Gastroesophageal sphincter (tissue), 4 donors: ENCODE measurements at regions not wholly inside any gene's neighbourhood (a gene's known extent, or its start where the extent isn't known, plus 50 kb on each side); places are given as distances from the start of the nearest gene placed in this dataset.

Source experiments
- ATAC-seq: fragments of 150-250 bp; one replicate; pipeline ENCODE4 v1.9.1; 2016; ENCODE audit warnings: mild to moderate bottlenecking, moderate library complexity
- H3K27ac ChIP-seq, 4 donors: fragments of 200-600 bp; sonication (generic) in 3 of 4; 1 replicate in 3 of 4; 2 replicates in 1 of 4; pipeline ENCODE4 v1.5.1; 2016 to 2019
- H3K27me3 ChIP-seq: fragments of 200-600 bp; sonication (generic); one replicate; pipeline ENCODE4 v1.5.1; 2019
- H3K36me3 ChIP-seq, 2 donors: fragments of 200-600 bp; sonication (generic); one replicate each; pipeline ENCODE4 v1.5.1; 2019; ENCODE audit warnings: control low read depth in 1 of 2
- H3K4me1 ChIP-seq, 3 donors: fragments of 200-600 bp; sonication (generic); 1 replicate in 2 of 3; 2 replicates in 1 of 3; pipeline ENCODE4 v1.5.1; 2016 to 2019; ENCODE audit warnings: control low read depth in 2 of 3
- H3K4me3 ChIP-seq, 2 donors: fragments of 200-600 bp; sonication (generic); one replicate each; pipeline ENCODE4 v1.5.1; 2019; ENCODE audit warnings: mild to moderate bottlenecking in 1 of 2, moderate library complexity in 1 of 2
- H3K9me3 ChIP-seq, 3 donors: fragments of 200-600 bp; sonication (generic); one replicate each; pipeline ENCODE4 v1.5.1; 2017 to 2019; ENCODE audit warnings: control low read depth in 2 of 3
- CTCF ChIP-seq, 4 experiments: fragments of 200-600 bp in 2 of 4; fragments of 450-650 bp in 2 of 4; sonication (generic) in 1 of 4; IDR thresholded peaks; one replicate each; pipeline ENCODE4 v1.5.1; 2017 to 2019; ENCODE audit warnings: antibody characterized with exemption in 4 of 4, mild to moderate bottlenecking in 2 of 4, moderate library complexity in 2 of 4
- EP300 ChIP-seq: sonication (generic); formaldehyde crosslinking; IDR thresholded peaks from one replicate; pipeline ENCODE4 v1.6.1; 2017; ENCODE audit warnings: antibody characterized with exemption, mild to moderate bottlenecking
- POLR2A ChIP-seq, 2 donors: fragments of 450-650 bp; IDR thresholded peaks; one replicate each; pipeline ENCODE4 v1.6.1; 2017; ENCODE audit warnings: antibody characterized with exemption in 2 of 2, mild to moderate bottlenecking in 2 of 2, moderate library complexity in 1 of 2
- POLR2AphosphoS5 ChIP-seq: sonication (generic); formaldehyde crosslinking; IDR thresholded peaks from one replicate; pipeline ENCODE4 v1.6.1; 2017; ENCODE audit warnings: antibody characterized with exemption
- WGBS, 2 donors: methylation state at CpG; one replicate each; pipeline ENCODE4 v1.1.5; 2018; ENCODE audit warnings: low coverage in 1 of 2; 5-methylcytosine and 5-hydroxymethylcytosine counted together

GRCh38 chr2:6535572-6535971, 330.1 kb downstream of the CMPK2 start:
- Histone ChIP-seq H3K4me3 (no peak overlapping the region), H3K27me3 (peaks cover 16% of the 10 kb centered on the region), H3K27ac (no peak overlapping the region), H3K4me1 (no peaks in the 10 kb centered on the region), H3K36me3 (no peaks in the 10 kb centered on the region), H3K9me3 (no peaks in the 10 kb centered on the region)
- WGBS, 2 donors: 40 to 68% methylated on average over 3 to 6 of the region's 10 CpGs
- TF ChIP-seq EP300 (no peak), POLR2AphosphoS5 (no peak), POLR2A (IDR thresholded peaks at IDR 0.05) (no peak), CTCF (IDR thresholded peaks at IDR 0.05) (no peak)
- ATAC-seq: no peak

GRCh38 chr2:6538607-6539006, 327.1 kb downstream of the CMPK2 start:
- 72 to 80% methylated on average over 2 of the region's 2 CpGs for WGBS, 2 donors
- Histone ChIP-seq H3K27ac (no peak overlapping the region), H3K4me3 (no peak overlapping the region), H3K9me3 (no peaks in the 10 kb centered on the region), H3K36me3 (no peaks in the 10 kb centered on the region), H3K27me3 (peaks cover 16% of the 10 kb centered on the region), H3K4me1 (no peaks in the 10 kb centered on the region)
- TF ChIP-seq POLR2AphosphoS5: no peak
- TF ChIP-seq CTCF (IDR thresholded peaks at IDR 0.05): no peak
- TF ChIP-seq POLR2A (IDR thresholded peaks at IDR 0.05): no peak
- no peak for TF ChIP-seq EP300
- ATAC-seq: no peak

- Histone ChIP-seq H3K36me3 (no peaks in the 10 kb centered on the region), H3K27ac (no peak overlapping the region), H3K4me1 (no peaks in the 10 kb centered on the region), H3K9me3 (no peaks in the 10 kb centered on the region), H3K27me3 (no peaks in the 10 kb centered on the region), H3K4me3 (no peak overlapping the region)
- 50 to 75% methylated on average over 1 of the region's 1 CpG for WGBS, 2 donors
- TF ChIP-seq POLR2AphosphoS5 (no peak), POLR2A (IDR thresholded peaks at IDR 0.05) (no peak), EP300 (no peak), CTCF (IDR thresholded peaks at IDR 0.05) (no peak)
- ATAC-seq: no peak
Observed at GRCh38 chr2:6545336-6545735, 320.4 kb downstream of the CMPK2 start.

GRCh38 chr2:6545795-6546194, 319.9 kb downstream of the CMPK2 start:
- Histone ChIP-seq H3K4me3 (no peak overlapping the region), H3K36me3 (no peaks in the 10 kb centered on the region), H3K27me3 (no peaks in the 10 kb centered on the region), H3K27ac (no peak overlapping the region), H3K9me3 (no peaks in the 10 kb centered on the region), H3K4me1 (no peaks in the 10 kb centered on the region)
- ATAC-seq: no peak
- no peak for TF ChIP-seq POLR2A (IDR thresholded peaks at IDR 0.05)
- TF ChIP-seq POLR2AphosphoS5: no peak
- no peak for TF ChIP-seq EP300
- TF ChIP-seq CTCF (IDR thresholded peaks at IDR 0.05): no peak
- WGBS, 2 donors: 85 to 92% methylated on average over 4 of the region's 4 CpGs

GRCh38 chr2:6554466-6554865, 311.2 kb downstream of the CMPK2 start:
- 42 to 59% methylated on average over 7 of the region's 7 CpGs for WGBS, 2 donors
- TF ChIP-seq POLR2AphosphoS5 (no peak), EP300 (no peak), CTCF (IDR thresholded peaks at IDR 0.05) (no peak), POLR2A (IDR thresholded peaks at IDR 0.05) (no peak)
- no peaks in the 10 kb centered on the region for H3K9me3 ChIP-seq

More at GRCh38 chr2:6554466-6554865, 311.2 kb downstream of the CMPK2 start:
- H3K27me3 ChIP-seq: no peaks in the 10 kb centered on the region
- ATAC-seq: no peak
- H3K4me1 ChIP-seq: no peaks in the 10 kb centered on the region
- no peak overlapping the region for H3K27ac ChIP-seq
- no peaks in the 10 kb centered on the region for H3K36me3 ChIP-seq
- H3K4me3 ChIP-seq: no peak overlapping the region
